ENCODE measurements at regions not wholly inside any gene's neighbourhood (a gene's known extent, or its start where the extent isn't known, plus 50 kb on each side); places are given as distances from the start of the nearest gene placed in this dataset.

DNA sequence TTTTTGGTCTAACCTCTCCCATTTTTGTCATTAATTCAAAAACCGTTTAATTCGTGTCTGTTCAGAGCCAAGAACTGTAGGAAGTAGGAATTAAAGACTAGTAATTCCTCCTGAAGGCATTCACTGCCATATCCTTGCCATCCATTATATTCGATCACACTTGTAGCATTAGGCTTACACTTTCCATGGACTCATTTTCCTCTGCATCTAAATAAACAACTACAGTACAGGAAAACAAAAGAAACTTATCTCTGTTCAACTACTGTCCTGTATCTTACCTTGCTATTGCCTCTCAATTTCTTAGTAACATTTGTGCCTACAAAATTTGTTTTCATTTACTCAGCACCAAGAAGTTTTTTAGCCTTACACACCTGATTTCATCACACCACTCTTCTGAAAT, 111.6 kb upstream of the SEMA3C start:
- no peak overlapping the region for H3K27ac ChIP-seq
- H3K4me1 ChIP-seq, result no peaks in the 10 kb centered on the region
- no peaks in the 10 kb centered on the region for H3K36me3 ChIP-seq
- H3K27me3 ChIP-seq, result no peaks in the 10 kb centered on the region
- TF ChIP-seq, protein P1, sequence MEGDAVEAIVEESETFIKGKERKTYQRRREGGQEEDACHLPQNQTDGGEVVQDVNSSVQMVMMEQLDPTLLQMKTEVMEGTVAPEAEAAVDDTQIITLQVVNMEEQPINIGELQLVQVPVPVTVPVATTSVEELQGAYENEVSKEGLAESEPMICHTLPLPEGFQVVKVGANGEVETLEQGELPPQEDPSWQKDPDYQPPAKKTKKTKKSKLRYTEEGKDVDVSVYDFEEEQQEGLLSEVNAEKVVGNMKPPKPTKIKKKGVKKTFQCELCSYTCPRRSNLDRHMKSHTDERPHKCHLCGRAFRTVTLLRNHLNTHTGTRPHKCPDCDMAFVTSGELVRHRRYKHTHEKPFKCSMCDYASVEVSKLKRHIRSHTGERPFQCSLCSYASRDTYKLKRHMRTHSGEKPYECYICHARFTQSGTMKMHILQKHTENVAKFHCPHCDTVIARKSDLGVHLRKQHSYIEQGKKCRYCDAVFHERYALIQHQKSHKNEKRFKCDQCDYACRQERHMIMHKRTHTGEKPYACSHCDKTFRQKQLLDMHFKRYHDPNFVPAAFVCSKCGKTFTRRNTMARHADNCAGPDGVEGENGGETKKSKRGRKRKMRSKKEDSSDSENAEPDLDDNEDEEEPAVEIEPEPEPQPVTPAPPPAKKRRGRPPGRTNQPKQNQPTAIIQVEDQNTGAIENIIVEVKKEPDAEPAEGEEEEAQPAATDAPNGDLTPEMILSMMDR (IDR thresholded peaks at IDR 0.05), result no peak
- H3K9me3 ChIP-seq, result no peaks in the 10 kb centered on the region
- DNase-seq, result no peak
- no peak for ATAC-seq
- intact Hi-C loops (cut with DNase I), result no loop called here
- H3K4me3 ChIP-seq, result no peak overlapping the region

DNA sequence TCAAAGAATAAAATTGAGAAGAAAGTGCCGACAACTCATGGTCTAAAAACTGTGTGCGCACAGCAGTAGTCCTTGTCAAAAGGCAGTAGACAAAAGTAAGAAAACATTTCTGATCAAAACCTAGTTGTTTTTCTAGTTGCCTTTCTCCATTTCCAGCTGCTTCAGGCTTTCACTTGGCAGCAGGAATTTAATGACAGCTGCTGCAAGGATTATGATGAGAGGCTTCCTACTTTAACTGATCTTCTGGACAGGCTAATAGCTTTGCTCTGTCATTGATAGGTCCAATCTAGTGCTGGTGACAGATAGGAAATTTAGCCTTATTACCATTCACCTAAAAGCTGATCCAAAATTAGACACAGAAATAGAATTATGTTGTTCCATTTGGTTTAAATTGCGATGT, 110.7 kb upstream of the SEMA3C start:
- no peak overlapping the region for H3K27ac ChIP-seq
- H3K4me3 ChIP-seq, result no peak overlapping the region
- intact Hi-C loops (cut with DNase I), result no loop called here
- peak in 2 of 4 donors; percentile 8 to 10 for DNase-seq
- no peaks in the 10 kb centered on the region for H3K4me1 ChIP-seq
- no peaks in the 10 kb centered on the region for H3K27me3 ChIP-seq
- TF ChIP-seq, protein P1 (IDR thresholded peaks at IDR 0.05), result no peak
- H3K9me3 ChIP-seq, result no peaks in the 10 kb centered on the region
- no peaks in the 10 kb centered on the region for H3K36me3 ChIP-seq
- no peak for ATAC-seq

DNA sequence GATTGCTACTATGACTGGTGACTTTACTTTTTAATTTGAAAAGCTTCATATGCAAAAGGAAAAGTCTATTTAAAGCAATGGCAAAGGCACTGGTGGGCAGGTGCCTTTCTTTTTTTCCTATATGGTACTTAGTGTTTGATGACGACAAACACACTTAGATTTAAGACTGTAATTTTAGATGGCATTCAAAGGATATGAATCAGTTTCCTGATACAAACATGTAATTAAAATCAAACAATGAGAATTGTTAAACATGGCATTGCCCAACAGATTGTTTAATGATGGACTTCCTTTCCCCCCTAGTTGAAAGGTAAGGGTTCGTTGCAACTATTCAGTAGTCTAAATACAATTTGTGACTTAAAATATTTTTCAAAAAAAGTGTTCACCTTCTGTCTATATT, 106.5 kb upstream of the SEMA3C start:
- no peak for DNase-seq
- no peaks in the 10 kb centered on the region for H3K4me1 ChIP-seq
- H3K4me3 ChIP-seq, result no peak overlapping the region
- ATAC-seq, result no peak
- intact Hi-C loops (cut with DNase I), result no loop called here
- no peak overlapping the region for H3K27ac ChIP-seq
- no peaks in the 10 kb centered on the region for H3K9me3 ChIP-seq
- TF ChIP-seq, protein P1 (IDR thresholded peaks at IDR 0.05), result no peak
- H3K36me3 ChIP-seq, result no peaks in the 10 kb centered on the region
- no peaks in the 10 kb centered on the region for H3K27me3 ChIP-seq

DNA sequence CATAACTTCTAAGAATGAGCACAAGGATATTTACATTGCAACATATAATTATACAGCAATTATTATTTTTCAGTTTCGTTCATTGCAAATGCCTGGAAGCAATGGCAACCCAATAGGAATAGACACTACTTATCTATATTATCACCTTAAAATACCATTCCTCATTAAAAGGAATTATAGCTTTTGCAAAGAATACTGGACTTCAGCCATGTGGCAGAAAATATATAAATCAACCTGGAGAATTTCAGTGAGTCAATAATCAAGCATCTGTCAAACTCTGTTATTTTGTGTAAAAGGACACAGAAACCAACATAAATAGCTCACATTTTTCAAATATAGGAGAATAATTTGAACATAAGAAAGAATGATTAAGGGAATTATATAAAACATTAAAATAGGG, 96.1 kb upstream of the SEMA3C start:
- H3K36me3 ChIP-seq, result peaks cover 0 to 2% of the 10 kb centered on the region in 2 donors
- H3K27me3 ChIP-seq, result no peaks in the 10 kb centered on the region
- DNase-seq, result no peak
- no peak for ATAC-seq
- TF ChIP-seq, protein P1 (IDR thresholded peaks at IDR 0.05), result no peak
- intact Hi-C loops (cut with DNase I), result no loop called here
- peaks cover 0 to 15% of the 10 kb centered on the region in 2 donors for H3K9me3 ChIP-seq
- no peak overlapping the region for H3K4me3 ChIP-seq
- H3K4me1 ChIP-seq, result no peaks in the 10 kb centered on the region
- no peak overlapping the region for H3K27ac ChIP-seq

DNA sequence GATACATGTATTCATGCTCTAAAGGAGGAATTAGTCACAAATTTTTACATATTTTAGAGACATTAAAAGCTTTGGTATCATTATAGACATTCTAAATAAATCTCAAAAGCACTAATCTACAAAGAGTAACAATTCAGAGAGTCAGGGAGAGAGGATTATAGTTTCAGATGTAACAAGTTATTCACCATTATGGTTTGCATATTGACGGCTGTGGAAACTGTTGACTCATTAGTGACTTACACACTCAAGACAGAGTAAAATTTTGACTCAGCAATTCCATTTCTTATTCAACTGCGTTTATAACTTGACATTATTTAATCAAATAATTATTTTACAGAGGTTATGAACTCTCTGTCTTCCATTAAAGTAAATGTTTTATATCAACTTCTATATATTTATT, 95.4 kb upstream of the SEMA3C start:
- no peak for DNase-seq
- ATAC-seq, result no peak
- Histone ChIP-seq H3K4me1 (no peaks in the 10 kb centered on the region), H3K27me3 (no peaks in the 10 kb centered on the region), H3K4me3 (no peak overlapping the region), H3K36me3 (peaks cover 0 to 2% of the 10 kb centered on the region in 2 donors), H3K27ac (no peak overlapping the region), H3K9me3 (peaks cover 0 to 15% of the 10 kb centered on the region in 2 donors)
- intact Hi-C loops (cut with DNase I), result no loop called here
- TF ChIP-seq, protein P1 (IDR thresholded peaks at IDR 0.05), result no peak

Data from left lung (tissue), 4 donors.